GM23338 (cell line): ENCODE measurements at regions not wholly inside any gene's neighbourhood (a gene's known extent, or its start where the extent isn't known, plus 50 kb on each side); places are given as distances from the start of the nearest gene placed in this dataset.

Source experiments
- ATAC-seq: fragments of 200-7000 bp; cut with Tn5 transposase; 3 replicates; pipeline ENCODE4 v1.9.1; 2020
- DNase-seq: peaks from one replicate; pipeline ENCODE4 v3.0.0-alpha.2; 2015; ENCODE audit warnings: low spot score
- H2AFZ ChIP-seq: fragments of 200-600 bp; sonication (generic); 2 replicates; pipeline ENCODE4 v1.8.0; 2016; ENCODE audit warnings: antibody characterized with exemption, mild to moderate bottlenecking, moderate library complexity
- H3F3A ChIP-seq: fragments of 200-600 bp; sonication (generic); replicated peaks from 2 replicates; pipeline ENCODE4 v1.8.0; 2017; ENCODE audit warnings: antibody characterized with exemption, mixed run types, low read depth
- H3K27ac ChIP-seq: fragments of 200-600 bp; sonication (generic); 2 replicates; pipeline ENCODE4 v1.6.1; 2016; ENCODE audit warnings: low read depth
- H3K27me3 ChIP-seq: fragments of 200-600 bp; sonication (generic); 2 replicates; pipeline ENCODE4 v1.8.0; 2016; ENCODE audit warnings: mild to moderate bottlenecking, mixed run types, moderate library complexity; ENCODE audit not compliant: insufficient read depth
- H3K36me3 ChIP-seq: fragments of 200-600 bp; sonication (generic); 2 replicates; pipeline ENCODE4 v1.8.0; 2016; ENCODE audit warnings: mild to moderate bottlenecking; ENCODE audit not compliant: insufficient read depth
- H3K4me1 ChIP-seq: fragments of 200-600 bp; sonication (generic); 2 replicates; pipeline ENCODE4 v1.8.0; 2016; ENCODE audit warnings: mild to moderate bottlenecking, moderate library complexity; ENCODE audit not compliant: insufficient read depth
- H3K4me2 ChIP-seq: fragments of 200-600 bp; sonication (generic); 2 replicates; pipeline ENCODE4 v1.7.1; 2017; ENCODE audit warnings: mixed run types
- H3K4me3 ChIP-seq: fragments of 200-600 bp; sonication (generic); 2 replicates; pipeline ENCODE4 v1.6.1; 2016; ENCODE audit warnings: mixed run types
- H3K79me2 ChIP-seq: fragments of 200-600 bp; sonication (generic); replicated peaks from 2 replicates; pipeline ENCODE4 v1.8.0; 2017; ENCODE audit warnings: mild to moderate bottlenecking; ENCODE audit not compliant: insufficient read depth
- H3K9me2 ChIP-seq: fragments of 200-600 bp; sonication (generic); 2 replicates; pipeline ENCODE4 v1.8.0; 2017; ENCODE audit not compliant: insufficient read depth
- H4K20me1 ChIP-seq: fragments of 200-600 bp; sonication (generic); replicated peaks from 2 replicates; pipeline ENCODE4 v1.8.0; 2017; ENCODE audit warnings: mild to moderate bottlenecking; ENCODE audit not compliant: insufficient read depth
- H3K27ac Mint-ChIP-seq: 2 replicates; pipeline ENCODE4 v1.8.0; 2020; ENCODE audit warnings: inconsistent platforms, mild to moderate bottlenecking, moderate library complexity, mixed read lengths
- H3K27me3 Mint-ChIP-seq: 3 replicates; pipeline ENCODE4 v1.8.0; 2022; ENCODE audit warnings: low read depth, mild to moderate bottlenecking, moderate library complexity, mixed read lengths, inconsistent platforms; ENCODE audit not compliant: insufficient read depth, poor library complexity
- H3K36me3 Mint-ChIP-seq: 3 replicates; pipeline ENCODE4 v1.8.0; 2021; ENCODE audit warnings: low read depth, mild to moderate bottlenecking, inconsistent platforms, moderate library complexity, mixed read lengths
- H3K4me1 Mint-ChIP-seq: 3 replicates; pipeline ENCODE4 v1.8.0; 2020; ENCODE audit warnings: mild to moderate bottlenecking, inconsistent platforms, mixed read lengths
- H3K4me3 Mint-ChIP-seq: 3 replicates; pipeline ENCODE4 v1.8.0; 2021; ENCODE audit warnings: moderate library complexity, mild to moderate bottlenecking, inconsistent platforms, mixed read lengths
- H3K9me3 Mint-ChIP-seq: 3 replicates; pipeline ENCODE4 v1.8.0; 2020; ENCODE audit warnings: moderate library complexity, mild to moderate bottlenecking, inconsistent platforms, mixed read lengths
- CREB1 ChIP-seq: fragments of 250-450 bp; sonication (Bioruptor Pico); IDR thresholded peaks from 2 replicates; pipeline ENCODE4 v1.5.0; 2020; ENCODE audit warnings: low read depth, mild to moderate bottlenecking, moderate library complexity
- CTCF ChIP-seq, 2 experiments: fragments of 200-600 bp in 1 of 2; sonication (generic) in 1 of 2; conservative IDR thresholded peaks; 2 replicates each; pipeline versions ENCODE4 v1.5.1 to v1.6.1; 2016 to 2017; ENCODE audit warnings: antibody characterized with exemption in 2 of 2, low read depth in 2 of 2, mild to moderate bottlenecking in 2 of 2, moderate library complexity in 1 of 2
- ETS1 ChIP-seq: IDR thresholded peaks from 2 replicates; pipeline ENCODE4 v1.6.1; 2016; ENCODE audit warnings: antibody characterized with exemption
- EZH2 ChIP-seq: fragments of 200-600 bp; sonication (generic); IDR thresholded peaks from one replicate; pipeline ENCODE4 v1.8.0; 2017; ENCODE audit warnings: antibody characterized with exemption, mild to moderate bottlenecking, low read depth; ENCODE audit not compliant: unreplicated experiment
- EZH2phosphoT487 ChIP-seq: fragments of 200-600 bp; sonication (generic); IDR thresholded peaks from one replicate; pipeline ENCODE4 v1.8.1; 2018; ENCODE audit warnings: antibody characterized with exemption; ENCODE audit not compliant: unreplicated experiment
- JUNB ChIP-seq: IDR thresholded peaks from one replicate; pipeline ENCODE4 v1.6.1; 2016; ENCODE audit warnings: antibody characterized with exemption; ENCODE audit not compliant: unreplicated experiment
- NANOG ChIP-seq: IDR thresholded peaks from 2 replicates; pipeline ENCODE4 v1.6.1; 2016; ENCODE audit warnings: antibody characterized with exemption, borderline replicate concordance
- POLR2AphosphoS5 ChIP-seq: IDR thresholded peaks from 2 replicates; pipeline ENCODE4 v1.6.1; 2016; ENCODE audit warnings: antibody characterized with exemption, low read depth
- REST ChIP-seq: IDR thresholded peaks from one replicate; pipeline ENCODE4 v1.6.1; 2018; ENCODE audit warnings: antibody characterized with exemption; ENCODE audit not compliant: unreplicated experiment
- STAT1 ChIP-seq: IDR thresholded peaks from one replicate; pipeline ENCODE4 v1.6.1; 2016; ENCODE audit warnings: antibody characterized with exemption; ENCODE audit not compliant: unreplicated experiment
- ZNF114 ChIP-seq: fragments of 250-450 bp; sonication (Bioruptor Pico); IDR thresholded peaks from 2 replicates; pipeline ENCODE4 v1.5.0; 2020; ENCODE audit warnings: mild to moderate bottlenecking, moderate library complexity
- ZNF331 ChIP-seq: fragments of 250-450 bp; sonication (Bioruptor Pico); IDR thresholded peaks from 2 replicates; pipeline ENCODE4 v1.5.0; 2020; ENCODE audit warnings: low read depth, mild to moderate bottlenecking, moderate library complexity
- TF ChIP-seq, protein P1 (sequence below): fragments of 250-450 bp; sonication (Bioruptor Pico); IDR thresholded peaks from 2 replicates; pipeline ENCODE4 v1.5.0; 2020; ENCODE audit warnings: mild to moderate bottlenecking, moderate library complexity

- Mint-ChIP-seq H3K27me3 (no peaks in the 10 kb centered on the region), H3K36me3 (no peaks in the 10 kb centered on the region), H3K4me1 (no peaks in the 10 kb centered on the region), H3K27ac (no peak overlapping the region), H3K4me3 (no peak overlapping the region), H3K9me3 (no peaks in the 10 kb centered on the region)
- DNase-seq (no peak), ATAC-seq (no peak)
- no peaks in the 10 kb centered on the region for H3K36me3 ChIP-seq
- no peaks in the 10 kb centered on the region for H3K79me2 ChIP-seq
- no peak overlapping the region for H3K4me2 ChIP-seq
- no peak overlapping the region for H2AFZ ChIP-seq
- no peaks in the 10 kb centered on the region for H3K27me3 ChIP-seq
- no peak overlapping the region for H3K27ac ChIP-seq
- H3K4me3 ChIP-seq, result no peak overlapping the region
- H3K9me2 ChIP-seq, result no peaks in the 10 kb centered on the region
- no peaks in the 10 kb centered on the region for H3K4me1 ChIP-seq
- TF ChIP-seq POLR2AphosphoS5, result no peak
- no peak for TF ChIP-seq ZNF114
- no peak for TF ChIP-seq EZH2
- TF ChIP-seq CTCF (conservative IDR thresholded peaks at IDR 0.05; ENCODE audit: low read depth in 2 of 2), result no peak
- TF ChIP-seq JUNB, result no peak
- no peak for TF ChIP-seq REST
- TF ChIP-seq, protein P1, sequence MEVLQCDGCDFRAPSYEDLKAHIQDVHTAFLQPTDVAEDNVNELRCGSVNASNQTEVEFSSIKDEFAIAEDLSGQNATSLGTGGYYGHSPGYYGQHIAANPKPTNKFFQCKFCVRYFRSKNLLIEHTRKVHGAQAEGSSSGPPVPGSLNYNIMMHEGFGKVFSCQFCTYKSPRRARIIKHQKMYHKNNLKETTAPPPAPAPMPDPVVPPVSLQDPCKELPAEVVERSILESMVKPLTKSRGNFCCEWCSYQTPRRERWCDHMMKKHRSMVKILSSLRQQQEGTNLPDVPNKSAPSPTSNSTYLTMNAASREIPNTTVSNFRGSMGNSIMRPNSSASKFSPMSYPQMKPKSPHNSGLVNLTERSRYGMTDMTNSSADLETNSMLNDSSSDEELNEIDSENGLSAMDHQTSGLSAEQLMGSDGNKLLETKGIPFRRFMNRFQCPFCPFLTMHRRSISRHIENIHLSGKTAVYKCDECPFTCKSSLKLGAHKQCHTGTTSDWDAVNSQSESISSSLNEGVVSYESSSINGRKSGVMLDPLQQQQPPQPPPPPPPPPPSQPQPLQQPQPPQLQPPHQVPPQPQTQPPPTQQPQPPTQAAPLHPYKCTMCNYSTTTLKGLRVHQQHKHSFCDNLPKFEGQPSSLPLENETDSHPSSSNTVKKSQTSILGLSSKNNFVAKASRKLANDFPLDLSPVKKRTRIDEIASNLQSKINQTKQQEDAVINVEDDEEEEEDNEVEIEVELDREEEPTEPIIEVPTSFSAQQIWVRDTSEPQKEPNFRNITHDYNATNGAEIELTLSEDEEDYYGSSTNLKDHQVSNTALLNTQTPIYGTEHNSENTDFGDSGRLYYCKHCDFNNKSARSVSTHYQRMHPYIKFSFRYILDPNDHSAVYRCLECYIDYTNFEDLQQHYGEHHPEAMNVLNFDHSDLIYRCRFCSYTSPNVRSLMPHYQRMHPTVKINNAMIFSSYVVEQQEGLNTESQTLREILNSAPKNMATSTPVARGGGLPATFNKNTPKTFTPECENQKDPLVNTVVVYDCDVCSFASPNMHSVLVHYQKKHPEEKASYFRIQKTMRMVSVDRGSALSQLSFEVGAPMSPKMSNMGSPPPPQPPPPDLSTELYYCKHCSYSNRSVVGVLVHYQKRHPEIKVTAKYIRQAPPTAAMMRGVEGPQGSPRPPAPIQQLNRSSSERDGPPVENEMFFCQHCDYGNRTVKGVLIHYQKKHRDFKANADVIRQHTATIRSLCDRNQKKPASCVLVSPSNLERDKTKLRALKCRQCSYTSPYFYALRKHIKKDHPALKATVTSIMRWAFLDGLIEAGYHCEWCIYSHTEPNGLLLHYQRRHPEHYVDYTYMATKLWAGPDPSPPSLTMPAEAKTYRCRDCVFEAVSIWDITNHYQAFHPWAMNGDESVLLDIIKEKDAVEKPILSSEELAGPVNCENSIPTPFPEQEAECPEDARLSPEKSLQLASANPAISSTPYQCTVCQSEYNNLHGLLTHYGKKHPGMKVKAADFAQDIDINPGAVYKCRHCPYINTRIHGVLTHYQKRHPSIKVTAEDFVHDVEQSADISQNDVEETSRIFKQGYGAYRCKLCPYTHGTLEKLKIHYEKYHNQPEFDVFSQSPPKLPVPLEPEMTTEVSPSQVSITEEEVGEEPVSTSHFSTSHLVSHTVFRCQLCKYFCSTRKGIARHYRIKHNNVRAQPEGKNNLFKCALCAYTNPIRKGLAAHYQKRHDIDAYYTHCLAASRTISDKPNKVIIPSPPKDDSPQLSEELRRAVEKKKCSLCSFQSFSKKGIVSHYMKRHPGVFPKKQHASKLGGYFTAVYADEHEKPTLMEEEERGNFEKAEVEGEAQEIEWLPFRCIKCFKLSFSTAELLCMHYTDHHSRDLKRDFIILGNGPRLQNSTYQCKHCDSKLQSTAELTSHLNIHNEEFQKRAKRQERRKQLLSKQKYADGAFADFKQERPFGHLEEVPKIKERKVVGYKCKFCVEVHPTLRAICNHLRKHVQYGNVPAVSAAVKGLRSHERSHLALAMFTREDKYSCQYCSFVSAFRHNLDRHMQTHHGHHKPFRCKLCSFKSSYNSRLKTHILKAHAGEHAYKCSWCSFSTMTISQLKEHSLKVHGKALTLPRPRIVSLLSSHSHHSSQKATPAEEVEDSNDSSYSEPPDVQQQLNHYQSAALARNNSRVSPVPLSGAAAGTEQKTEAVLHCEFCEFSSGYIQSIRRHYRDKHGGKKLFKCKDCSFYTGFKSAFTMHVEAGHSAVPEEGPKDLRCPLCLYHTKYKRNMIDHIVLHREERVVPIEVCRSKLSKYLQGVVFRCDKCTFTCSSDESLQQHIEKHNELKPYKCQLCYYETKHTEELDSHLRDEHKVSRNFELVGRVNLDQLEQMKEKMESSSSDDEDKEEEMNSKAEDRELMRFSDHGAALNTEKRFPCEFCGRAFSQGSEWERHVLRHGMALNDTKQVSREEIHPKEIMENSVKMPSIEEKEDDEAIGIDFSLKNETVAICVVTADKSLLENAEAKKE (CRISPR knock-in tag), result no peak
- no peak for TF ChIP-seq CREB1 (CRISPR knock-in tag)
- TF ChIP-seq ETS1, result no peak
- no peak for TF ChIP-seq STAT1
- TF ChIP-seq NANOG, result no peak
- no peak for TF ChIP-seq EZH2phosphoT487
- TF ChIP-seq ZNF331 (CRISPR knock-in tag), result no peak
- H3F3A ChIP-seq, result no peaks in the 10 kb centered on the region
- no peaks in the 10 kb centered on the region for H4K20me1 ChIP-seq
Measured at GRCh38 chr4:31727030-31727429, 1006.9 kb downstream of the PCDH7 start.
